ENCODE measurements at regions not wholly inside any gene's neighbourhood (a gene's known extent, or its start where the extent isn't known, plus 50 kb on each side); places are given as distances from the start of the nearest gene placed in this dataset.

- TF ChIP-seq, protein P1, sequence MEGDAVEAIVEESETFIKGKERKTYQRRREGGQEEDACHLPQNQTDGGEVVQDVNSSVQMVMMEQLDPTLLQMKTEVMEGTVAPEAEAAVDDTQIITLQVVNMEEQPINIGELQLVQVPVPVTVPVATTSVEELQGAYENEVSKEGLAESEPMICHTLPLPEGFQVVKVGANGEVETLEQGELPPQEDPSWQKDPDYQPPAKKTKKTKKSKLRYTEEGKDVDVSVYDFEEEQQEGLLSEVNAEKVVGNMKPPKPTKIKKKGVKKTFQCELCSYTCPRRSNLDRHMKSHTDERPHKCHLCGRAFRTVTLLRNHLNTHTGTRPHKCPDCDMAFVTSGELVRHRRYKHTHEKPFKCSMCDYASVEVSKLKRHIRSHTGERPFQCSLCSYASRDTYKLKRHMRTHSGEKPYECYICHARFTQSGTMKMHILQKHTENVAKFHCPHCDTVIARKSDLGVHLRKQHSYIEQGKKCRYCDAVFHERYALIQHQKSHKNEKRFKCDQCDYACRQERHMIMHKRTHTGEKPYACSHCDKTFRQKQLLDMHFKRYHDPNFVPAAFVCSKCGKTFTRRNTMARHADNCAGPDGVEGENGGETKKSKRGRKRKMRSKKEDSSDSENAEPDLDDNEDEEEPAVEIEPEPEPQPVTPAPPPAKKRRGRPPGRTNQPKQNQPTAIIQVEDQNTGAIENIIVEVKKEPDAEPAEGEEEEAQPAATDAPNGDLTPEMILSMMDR (IDR thresholded peaks at IDR 0.05; ENCODE audit: insufficient read depth, low read length, missing control alignments), result no peak
- no peak overlapping the region for H3K4me3 ChIP-seq (ENCODE audit: low read depth, low read length)
- POLR2A ChIA-PET, result no interaction called here
- CTCF ChIA-PET, result no interaction called here
- DNase-seq (ENCODE audit: low read depth, low spot score), result no peak
Observed at GRCh38 chr6:113343940-113344339, 513.2 kb upstream of the MARCKS start.

- TF ChIP-seq, protein P1 (IDR thresholded peaks at IDR 0.05; ENCODE audit: insufficient read depth, low read length, missing control alignments), result no peak
- H3K4me3 ChIP-seq (ENCODE audit: low read depth, low read length), result no peak overlapping the region
- no peak for DNase-seq (ENCODE audit: low read depth, low spot score)
- CTCF ChIA-PET, result no interaction called here
- POLR2A ChIA-PET, result no interaction called here
Observed at GRCh38 chr6:113344969-113345368, 512.2 kb upstream of the MARCKS start.

- POLR2A ChIA-PET, result no interaction called here
- no peak overlapping the region for H3K4me3 ChIP-seq (ENCODE audit: low read depth, low read length)
- DNase-seq (ENCODE audit: low read depth, low spot score), result no peak
- CTCF ChIA-PET, result interaction anchor here (0.9 kb wide), 1 partner anchor 549 kb away, joined by 3 read pairs; no protein-coding TSS in a partner anchor
- TF ChIP-seq, protein P1 (IDR thresholded peaks at IDR 0.05; ENCODE audit: insufficient read depth, low read length, missing control alignments), result no peak
Observed at GRCh38 chr6:113347436-113347835, 509.7 kb upstream of the MARCKS start.

GRCh38 chr6:113350461-113350860 lies 506.7 kb upstream of the MARCKS start:
- H3K4me3 ChIP-seq (ENCODE audit: low read depth, low read length), result no peak overlapping the region
- DNase-seq (ENCODE audit: low read depth, low spot score), result no peak
- ChIA-PET CTCF (no interaction called here), POLR2A (no interaction called here)
- TF ChIP-seq, protein P1 (IDR thresholded peaks at IDR 0.05; ENCODE audit: insufficient read depth, low read length, missing control alignments), result no peak

GRCh38 chr6:113351173-113351834 lies 505.8 kb upstream of the MARCKS start:
- H3K4me3 ChIP-seq (ENCODE audit: low read depth, low read length), result no peak overlapping the region
- ChIA-PET POLR2A (interaction anchor here (0.6 to 1.1 kb wide), 2 partner anchors 167 to 507 kb away, joined by 3 read pairs; no protein-coding TSS in a partner anchor), CTCF (interaction anchor here (1.0 kb wide), 1 partner anchor 231 kb away, joined by 3 read pairs; no protein-coding TSS in a partner anchor)

More at GRCh38 chr6:113351173-113351834, 505.8 kb upstream of the MARCKS start:
- TF ChIP-seq, protein P1 (IDR thresholded peaks at IDR 0.05; ENCODE audit: insufficient read depth, low read length, missing control alignments), result no peak
- DNase-seq (ENCODE audit: low read depth, low spot score), result no peak
